Uterus (tissue), 3 donors: ENCODE measurements at regions not wholly inside any gene's neighbourhood (a gene's known extent, or its start where the extent isn't known, plus 50 kb on each side); places are given as distances from the start of the nearest gene placed in this dataset.

Experiments
- DNase-seq, 2 donors: peaks; one replicate each; pipeline ENCODE4 v3.0.0-alpha.2; 2019 to 2020
- H3K27ac ChIP-seq, 2 donors: fragments of 200-600 bp; sonication (generic); 1 replicate in 1 of 2; 2 replicates in 1 of 2; pipeline ENCODE4 v1.5.1; 2016 to 2018
- H3K27me3 ChIP-seq, 2 donors: fragments of 200-600 bp; sonication (generic); one replicate each; pipeline ENCODE4 v1.5.1; 2018 to 2019; ENCODE audit warnings: control low read depth in 1 of 2
- H3K36me3 ChIP-seq, 2 donors: fragments of 200-600 bp; sonication (generic); one replicate each; pipeline ENCODE4 v1.5.1; 2019; ENCODE audit warnings: control low read depth in 1 of 2
- H3K4me1 ChIP-seq, 2 donors: fragments of 200-600 bp; sonication (generic); one replicate each; pipeline ENCODE4 v1.5.1; 2018 to 2019; ENCODE audit warnings: control low read depth in 1 of 2
- H3K4me3 ChIP-seq, 2 donors: fragments of 200-600 bp; sonication (generic); 1 replicate in 1 of 2; 2 replicates in 1 of 2; pipeline ENCODE4 v1.5.1; 2018 to 2019; ENCODE audit warnings: mild to moderate bottlenecking in 1 of 2
- H3K9me3 ChIP-seq, 2 donors: fragments of 200-600 bp; sonication (generic); one replicate each; pipeline ENCODE4 v1.5.1; 2019; ENCODE audit warnings: control low read depth in 1 of 2
- POLR2A ChIP-seq, 2 donors: fragments of 450-650 bp; IDR thresholded peaks; one replicate each; pipeline ENCODE4 v1.6.1; 2016; ENCODE audit warnings: antibody characterized with exemption in 2 of 2, mild to moderate bottlenecking in 1 of 2, moderate library complexity in 1 of 2
- intact Hi-C: fragments of 100-400 bp; cut with DNase I; formaldehyde crosslinking; loops from one replicate; pipeline ENCODE4 v1.15.1; 2023; ENCODE audit warnings: low total_unique reads
- TF ChIP-seq, protein P1 (sequence below), 4 experiments: fragments of 200-600 bp in 2 of 4; fragments of 450-650 bp in 2 of 4; sonication (generic) in 2 of 4; IDR thresholded peaks; one replicate each; pipeline ENCODE4 v1.5.1; 2016 to 2019; ENCODE audit warnings: antibody characterized with exemption in 4 of 4, mild to moderate bottlenecking in 2 of 4, moderate library complexity in 1 of 4
- donor health status: DM: yes; HTN: yes; CAD: no.

DNA sequence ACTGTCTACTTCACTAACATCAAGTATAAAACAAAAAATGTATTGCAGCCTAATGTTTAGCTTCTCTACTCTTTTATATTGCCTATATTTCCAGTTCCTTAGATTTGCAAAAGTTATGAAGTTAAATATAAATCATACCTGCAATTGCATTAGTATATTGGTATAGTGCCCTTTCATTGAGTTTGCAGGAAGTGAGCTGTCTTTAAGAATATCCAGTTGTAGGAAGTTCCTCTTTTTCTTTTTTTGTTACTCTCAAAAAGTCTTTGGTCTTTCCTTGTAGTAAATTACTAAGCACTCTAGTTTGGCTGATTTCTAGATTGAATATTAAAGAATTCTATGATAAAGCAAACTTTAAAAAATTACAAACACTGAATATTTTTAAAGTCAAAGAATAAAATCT, 71.3 kb upstream of the FN1 start:
- DNase-seq: no peak

DNA sequence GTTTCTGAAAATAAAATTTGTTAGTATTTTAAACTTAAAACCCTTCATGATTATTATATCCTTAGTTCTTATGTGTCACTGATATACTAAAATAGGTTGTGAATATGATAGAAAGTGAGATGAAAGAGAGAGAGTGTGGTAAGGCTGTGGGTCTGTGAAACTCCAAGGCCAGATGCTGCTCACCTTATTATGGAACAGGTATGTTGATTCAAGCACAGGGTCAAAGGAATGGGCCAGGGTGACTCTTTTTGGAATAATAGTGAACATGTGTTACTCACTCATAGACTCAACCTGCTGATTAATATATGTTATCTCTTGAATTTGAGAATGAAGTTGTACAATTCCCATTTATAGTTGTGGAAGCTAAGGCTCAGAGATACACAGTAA, 70.7 kb upstream of the FN1 start:
- no peaks in the 10 kb centered on the region for H3K27me3 ChIP-seq
- no peaks in the 10 kb centered on the region for H3K36me3 ChIP-seq
- H3K4me1 ChIP-seq: no peaks in the 10 kb centered on the region
- DNase-seq: no peak
- H3K4me3 ChIP-seq: no peak overlapping the region
- intact Hi-C loops: no loop called here
- H3K9me3 ChIP-seq: no peaks in the 10 kb centered on the region
- H3K27ac ChIP-seq: no peak overlapping the region
- no peak for TF ChIP-seq POLR2A (IDR thresholded peaks at IDR 0.05)
- TF ChIP-seq, protein P1, sequence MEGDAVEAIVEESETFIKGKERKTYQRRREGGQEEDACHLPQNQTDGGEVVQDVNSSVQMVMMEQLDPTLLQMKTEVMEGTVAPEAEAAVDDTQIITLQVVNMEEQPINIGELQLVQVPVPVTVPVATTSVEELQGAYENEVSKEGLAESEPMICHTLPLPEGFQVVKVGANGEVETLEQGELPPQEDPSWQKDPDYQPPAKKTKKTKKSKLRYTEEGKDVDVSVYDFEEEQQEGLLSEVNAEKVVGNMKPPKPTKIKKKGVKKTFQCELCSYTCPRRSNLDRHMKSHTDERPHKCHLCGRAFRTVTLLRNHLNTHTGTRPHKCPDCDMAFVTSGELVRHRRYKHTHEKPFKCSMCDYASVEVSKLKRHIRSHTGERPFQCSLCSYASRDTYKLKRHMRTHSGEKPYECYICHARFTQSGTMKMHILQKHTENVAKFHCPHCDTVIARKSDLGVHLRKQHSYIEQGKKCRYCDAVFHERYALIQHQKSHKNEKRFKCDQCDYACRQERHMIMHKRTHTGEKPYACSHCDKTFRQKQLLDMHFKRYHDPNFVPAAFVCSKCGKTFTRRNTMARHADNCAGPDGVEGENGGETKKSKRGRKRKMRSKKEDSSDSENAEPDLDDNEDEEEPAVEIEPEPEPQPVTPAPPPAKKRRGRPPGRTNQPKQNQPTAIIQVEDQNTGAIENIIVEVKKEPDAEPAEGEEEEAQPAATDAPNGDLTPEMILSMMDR (IDR thresholded peaks at IDR 0.05): no peak

More for the DNA sequence above, 71.3 kb upstream of the FN1 start:
- no peaks in the 10 kb centered on the region for H3K36me3 ChIP-seq
- no peak overlapping the region for H3K27ac ChIP-seq
- no peaks in the 10 kb centered on the region for H3K9me3 ChIP-seq
- intact Hi-C loops: no loop called here
- H3K4me1 ChIP-seq: no peaks in the 10 kb centered on the region
- no peaks in the 10 kb centered on the region for H3K27me3 ChIP-seq
- TF ChIP-seq, protein P1 (IDR thresholded peaks at IDR 0.05): no peak
- no peak for TF ChIP-seq POLR2A (IDR thresholded peaks at IDR 0.05)
- H3K4me3 ChIP-seq: no peak overlapping the region

DNA sequence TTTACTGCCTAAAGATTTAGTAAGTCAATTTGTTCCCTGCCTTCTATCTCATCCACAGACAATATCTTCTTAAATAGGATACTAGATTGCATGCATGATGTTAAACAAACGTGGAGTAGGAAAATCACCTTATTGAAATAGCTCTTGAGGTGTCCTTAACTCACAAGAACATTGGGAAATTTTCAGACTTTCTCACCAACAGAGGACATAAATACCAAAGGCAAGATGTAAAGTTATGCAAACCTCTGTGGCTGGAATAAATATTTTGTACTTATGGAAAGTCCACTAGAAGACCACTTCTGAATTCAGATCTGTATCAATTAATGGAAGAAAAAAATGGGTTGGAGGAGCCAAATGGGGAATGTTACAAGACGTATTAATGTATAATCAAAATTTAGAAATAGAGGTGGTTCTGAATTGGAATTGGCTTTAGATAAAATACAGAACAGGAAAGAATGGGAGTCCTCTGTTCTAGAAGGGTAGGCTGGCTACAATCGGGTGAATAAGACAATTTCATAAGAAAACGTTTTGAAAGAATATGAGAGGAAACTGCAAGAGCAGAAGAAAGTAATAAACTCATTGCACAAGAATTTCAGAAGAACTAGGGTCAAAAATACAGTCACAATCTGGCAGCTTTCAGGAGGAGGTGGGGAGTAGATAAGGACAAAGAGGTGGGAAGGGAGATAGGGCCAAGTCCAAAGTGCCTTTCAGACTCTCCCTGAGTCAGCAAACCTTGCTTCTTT, 69.3 kb upstream of the FN1 start:
- intact Hi-C loops: no loop called here
- TF ChIP-seq POLR2A (IDR thresholded peaks at IDR 0.05): no peak
- TF ChIP-seq, protein P1 (IDR thresholded peaks at IDR 0.05): no peak
- Histone ChIP-seq H3K4me1 (no peaks in the 10 kb centered on the region), H3K36me3 (no peaks in the 10 kb centered on the region), H3K4me3 (no peak overlapping the region), H3K27me3 (no peaks in the 10 kb centered on the region), H3K9me3 (no peaks in the 10 kb centered on the region), H3K27ac (no peak overlapping the region)
- no peak for DNase-seq

DNA sequence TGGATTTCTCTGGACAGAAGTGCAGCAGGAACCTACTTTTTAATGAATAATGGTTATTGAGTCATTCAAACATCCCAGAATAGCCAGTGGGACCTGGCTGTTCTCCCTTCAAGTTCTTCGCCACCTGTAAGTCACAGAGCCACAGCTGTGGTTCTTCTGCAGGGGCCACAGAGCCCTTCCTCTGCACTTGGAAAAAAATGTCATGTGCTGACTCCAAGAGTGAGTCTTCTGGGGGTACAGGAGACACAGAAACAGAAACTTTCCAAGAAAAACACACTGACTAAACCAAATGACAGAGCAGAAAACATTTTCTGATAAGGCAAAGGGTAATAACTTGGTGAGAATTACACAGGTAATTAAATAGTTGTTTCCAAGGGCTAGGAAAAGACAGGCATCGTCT, 68.7 kb upstream of the FN1 start:
- no peak overlapping the region for H3K27ac ChIP-seq
- intact Hi-C loops: no loop called here
- no peaks in the 10 kb centered on the region for H3K27me3 ChIP-seq
- no peaks in the 10 kb centered on the region for H3K9me3 ChIP-seq
- DNase-seq: no peak
- no peak for TF ChIP-seq POLR2A (IDR thresholded peaks at IDR 0.05)
- TF ChIP-seq, protein P1 (IDR thresholded peaks at IDR 0.05): no peak
- H3K4me1 ChIP-seq: no peaks in the 10 kb centered on the region
- H3K4me3 ChIP-seq: no peak overlapping the region
- no peaks in the 10 kb centered on the region for H3K36me3 ChIP-seq

DNA sequence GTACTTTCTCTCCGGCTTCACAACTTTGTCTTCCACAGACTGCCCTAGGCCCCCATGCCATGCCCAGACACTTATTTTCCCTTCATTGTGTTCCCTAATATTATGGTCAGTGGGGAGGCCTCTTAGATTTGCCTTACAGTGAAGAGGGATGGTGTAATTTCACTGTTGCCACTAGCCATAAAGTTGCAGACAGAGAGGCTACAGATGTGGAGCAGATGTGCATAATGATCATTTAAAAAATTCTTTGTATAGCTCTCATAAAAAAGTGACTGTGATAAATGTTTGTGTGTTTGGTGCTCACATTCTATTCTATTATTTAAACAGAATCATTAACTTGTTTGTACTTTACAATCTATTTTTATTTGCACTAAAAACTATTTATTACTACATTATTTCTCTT, 67.5 kb upstream of the FN1 start:
- no peak overlapping the region for H3K4me3 ChIP-seq
- no peak for TF ChIP-seq POLR2A (IDR thresholded peaks at IDR 0.05)
- TF ChIP-seq, protein P1 (IDR thresholded peaks at IDR 0.05): no peak
- no peaks in the 10 kb centered on the region for H3K4me1 ChIP-seq

More for the DNA sequence above, 67.5 kb upstream of the FN1 start:
- no peak for DNase-seq
- Histone ChIP-seq H3K27ac (no peak overlapping the region), H3K27me3 (no peaks in the 10 kb centered on the region), H3K36me3 (no peaks in the 10 kb centered on the region), H3K9me3 (no peaks in the 10 kb centered on the region)
- intact Hi-C loops: no loop called here
